ENCODE measurements at regions not wholly inside any gene's neighbourhood (a gene's known extent, or its start where the extent isn't known, plus 50 kb on each side); places are given as distances from the start of the nearest gene placed in this dataset.

DNA sequence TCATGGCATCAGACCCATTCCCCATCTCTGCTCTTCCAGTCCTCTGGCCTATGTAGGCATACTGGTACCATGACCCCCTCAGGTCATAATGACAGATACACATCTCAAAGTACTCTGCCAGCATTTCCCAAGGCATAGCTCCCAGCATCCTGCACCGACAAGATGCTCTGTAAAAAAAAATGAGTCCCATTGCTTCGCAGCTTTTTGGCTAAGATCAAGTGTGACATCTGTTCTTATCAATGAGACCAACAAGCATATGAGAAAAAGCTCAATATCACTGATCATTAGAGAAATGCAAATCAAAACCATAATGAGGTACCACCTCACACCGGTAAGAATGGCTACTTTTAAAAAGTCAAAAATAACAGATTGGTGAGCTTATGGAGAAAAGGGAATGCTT, 463.9 kb upstream of the PROK2 start:
- Histone ChIP-seq H3K36me3 (ENCODE audit: control insufficient read depth, insufficient read depth, low read length) (no peaks in the 10 kb centered on the region), H3K4me3 (replicated peaks; ENCODE audit: low read depth, low read length) (no peak overlapping the region), H3K27me3 (replicated peaks; ENCODE audit: control insufficient read depth, insufficient read depth, low read length) (no peaks in the 10 kb centered on the region)
- DNase-seq (ENCODE audit: extremely low read depth, insufficient read length), result no peak
- TF ChIP-seq, protein P1, sequence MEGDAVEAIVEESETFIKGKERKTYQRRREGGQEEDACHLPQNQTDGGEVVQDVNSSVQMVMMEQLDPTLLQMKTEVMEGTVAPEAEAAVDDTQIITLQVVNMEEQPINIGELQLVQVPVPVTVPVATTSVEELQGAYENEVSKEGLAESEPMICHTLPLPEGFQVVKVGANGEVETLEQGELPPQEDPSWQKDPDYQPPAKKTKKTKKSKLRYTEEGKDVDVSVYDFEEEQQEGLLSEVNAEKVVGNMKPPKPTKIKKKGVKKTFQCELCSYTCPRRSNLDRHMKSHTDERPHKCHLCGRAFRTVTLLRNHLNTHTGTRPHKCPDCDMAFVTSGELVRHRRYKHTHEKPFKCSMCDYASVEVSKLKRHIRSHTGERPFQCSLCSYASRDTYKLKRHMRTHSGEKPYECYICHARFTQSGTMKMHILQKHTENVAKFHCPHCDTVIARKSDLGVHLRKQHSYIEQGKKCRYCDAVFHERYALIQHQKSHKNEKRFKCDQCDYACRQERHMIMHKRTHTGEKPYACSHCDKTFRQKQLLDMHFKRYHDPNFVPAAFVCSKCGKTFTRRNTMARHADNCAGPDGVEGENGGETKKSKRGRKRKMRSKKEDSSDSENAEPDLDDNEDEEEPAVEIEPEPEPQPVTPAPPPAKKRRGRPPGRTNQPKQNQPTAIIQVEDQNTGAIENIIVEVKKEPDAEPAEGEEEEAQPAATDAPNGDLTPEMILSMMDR (IDR thresholded peaks at IDR 0.05; ENCODE audit: insufficient read depth, low read length, poor library complexity, severe bottlenecking), result no peak

- TF ChIP-seq, protein P1 (IDR thresholded peaks at IDR 0.05; ENCODE audit: insufficient read depth, low read length, poor library complexity, severe bottlenecking), result no peak
- H3K36me3 ChIP-seq (ENCODE audit: control insufficient read depth, insufficient read depth, low read length), result no peaks in the 10 kb centered on the region
- no peak overlapping the region for H3K4me3 ChIP-seq (replicated peaks; ENCODE audit: low read depth, low read length)
- no peaks in the 10 kb centered on the region for H3K27me3 ChIP-seq (replicated peaks; ENCODE audit: control insufficient read depth, insufficient read depth, low read length)
- no peak for DNase-seq (ENCODE audit: extremely low read depth, insufficient read length)
Measured at GRCh38 chr3:72248389-72248761, 463.4 kb upstream of the PROK2 start.

- TF ChIP-seq, protein P1 (IDR thresholded peaks at IDR 0.05; ENCODE audit: insufficient read depth, low read length, poor library complexity, severe bottlenecking), result no peak
Measured at GRCh38 chr3:72247645-72248388, 462.9 kb upstream of the PROK2 start.

DNA sequence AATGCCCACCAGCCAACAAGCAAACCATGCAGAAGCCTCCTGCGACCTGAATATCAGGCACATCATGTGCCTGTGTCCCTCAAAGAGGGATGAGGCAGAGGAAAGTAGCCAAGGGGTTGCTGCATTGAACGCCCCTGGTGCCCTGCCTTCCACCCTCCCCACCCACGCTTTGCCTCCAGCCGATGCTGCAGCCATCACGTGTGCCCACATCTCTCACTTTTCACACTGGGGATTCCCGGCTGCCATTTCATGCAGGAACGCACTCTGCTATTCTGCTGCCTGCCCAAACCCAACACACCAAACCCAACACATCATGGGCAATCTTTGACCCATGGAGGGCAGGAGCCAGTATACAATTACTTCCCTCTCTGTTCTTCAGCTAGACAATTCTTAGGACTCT, 462.2 kb upstream of the PROK2 start:
- DNase-seq (ENCODE audit: extremely low read depth, insufficient read length), result no peak
- H3K27me3 ChIP-seq (replicated peaks; ENCODE audit: control insufficient read depth, insufficient read depth, low read length), result no peaks in the 10 kb centered on the region
- no peak overlapping the region for H3K4me3 ChIP-seq (replicated peaks; ENCODE audit: low read depth, low read length)
- TF ChIP-seq, protein P1 (IDR thresholded peaks at IDR 0.05; ENCODE audit: insufficient read depth, low read length, poor library complexity, severe bottlenecking), result no peak
- no peaks in the 10 kb centered on the region for H3K36me3 ChIP-seq (ENCODE audit: control insufficient read depth, insufficient read depth, low read length)

More at GRCh38 chr3:72247645-72248388, 462.9 kb upstream of the PROK2 start:
- DNase-seq (ENCODE audit: extremely low read depth, insufficient read length), result no peak
- Histone ChIP-seq H3K36me3 (ENCODE audit: control insufficient read depth, insufficient read depth, low read length) (no peaks in the 10 kb centered on the region), H3K4me3 (replicated peaks; ENCODE audit: low read depth, low read length) (no peak overlapping the region), H3K27me3 (replicated peaks; ENCODE audit: control insufficient read depth, insufficient read depth, low read length) (no peaks in the 10 kb centered on the region)

GRCh38 chr3:72246685-72247084, 461.7 kb upstream of the PROK2 start:
- no peak overlapping the region for H3K4me3 ChIP-seq (replicated peaks; ENCODE audit: low read depth, low read length)
- H3K27me3 ChIP-seq (replicated peaks; ENCODE audit: control insufficient read depth, insufficient read depth, low read length), result no peaks in the 10 kb centered on the region
- no peaks in the 10 kb centered on the region for H3K36me3 ChIP-seq (ENCODE audit: control insufficient read depth, insufficient read depth, low read length)
- TF ChIP-seq, protein P1 (IDR thresholded peaks at IDR 0.05; ENCODE audit: insufficient read depth, low read length, poor library complexity, severe bottlenecking), result no peak
- no peak for DNase-seq (ENCODE audit: extremely low read depth, insufficient read length)
